ENCODE measurements at regions not wholly inside any gene's neighbourhood (a gene's known extent, or its start where the extent isn't known, plus 50 kb on each side); places are given as distances from the start of the nearest gene placed in this dataset.

DNA sequence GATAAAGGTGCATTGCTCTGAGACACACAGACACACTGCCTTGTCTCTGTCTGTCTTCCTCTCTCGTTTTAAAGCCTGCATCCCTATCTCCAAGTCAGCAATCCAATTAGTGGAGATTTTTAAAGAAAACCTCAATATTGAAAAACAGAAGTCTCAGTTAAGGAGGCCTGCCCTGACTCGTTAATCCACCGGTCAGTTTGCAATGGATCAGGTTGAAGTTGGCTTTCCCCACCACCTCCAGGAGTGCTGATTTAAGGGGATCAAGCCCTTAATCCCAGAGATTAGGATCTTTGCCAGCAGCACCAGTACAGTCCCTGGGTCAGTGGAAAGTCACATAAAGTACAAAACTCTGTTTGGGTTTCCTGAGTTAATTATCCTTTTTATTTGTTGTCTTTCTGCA lies 271.1 kb upstream of the ASIC2 start:
- TF ChIP-seq CTCF (IDR thresholded peaks at IDR 0.05) (no peak), POLR2A (IDR thresholded peaks at IDR 0.05) (no peak)

All from Peyer's patch (tissue), 4 donors.